ENCODE measurements at regions not wholly inside any gene's neighbourhood (a gene's known extent, or its start where the extent isn't known, plus 50 kb on each side); places are given as distances from the start of the nearest gene placed in this dataset.
"Not testable (repeated sequence)": the region's sequence is repeated elsewhere in the genome, so short reads cannot be mapped to it uniquely, and the experiment has no call there.

DNA sequence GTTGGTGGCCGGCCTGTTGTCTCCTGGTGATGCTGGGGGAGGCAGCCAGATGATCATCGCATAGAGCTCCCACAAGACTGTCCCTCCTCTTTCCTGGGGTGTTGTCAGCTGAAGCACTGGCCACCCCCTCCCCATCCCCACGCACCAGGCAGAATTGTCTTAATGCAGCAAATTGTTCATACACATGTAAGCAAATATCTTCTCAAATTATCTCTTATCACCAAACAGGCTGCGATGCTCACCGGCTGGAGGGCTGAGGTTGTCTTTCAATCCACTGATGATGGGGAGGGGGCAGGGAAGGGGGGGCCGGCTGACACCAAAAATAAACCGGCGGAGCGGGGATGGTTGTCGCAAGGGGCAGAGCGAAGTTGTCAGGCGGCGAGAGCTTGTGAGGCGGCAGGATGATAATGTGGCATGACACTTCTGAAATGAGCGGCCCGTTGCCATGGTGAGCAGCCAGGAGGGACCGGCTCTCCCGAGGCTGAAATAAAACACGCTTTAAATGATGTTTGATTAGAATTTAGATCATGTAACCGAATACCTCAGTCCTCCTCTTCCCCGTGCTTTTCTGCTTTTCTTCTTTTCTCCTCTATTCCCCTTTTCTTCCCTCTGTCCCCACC, 59.8 kb downstream of the MRM1 start:
- peak; percentile 63 for DNase-seq

DNA sequence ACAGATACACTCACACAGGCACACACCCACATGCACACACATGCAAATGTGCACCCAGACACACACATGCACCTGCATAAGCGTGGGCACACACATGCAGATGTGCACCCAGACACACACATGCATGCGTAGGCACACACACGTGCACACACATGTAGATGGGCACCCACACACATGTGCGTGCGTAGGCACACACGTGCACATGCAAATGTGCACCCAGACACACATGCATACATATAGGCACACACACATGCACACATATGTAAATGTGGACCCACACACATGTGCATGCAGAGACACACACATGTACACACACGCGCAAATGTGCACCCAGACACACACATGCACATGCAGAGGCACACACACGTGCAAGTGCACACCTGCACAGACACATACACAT, 60.3 kb downstream of the MRM1 start:
- DNase-seq = no peak

DNA sequence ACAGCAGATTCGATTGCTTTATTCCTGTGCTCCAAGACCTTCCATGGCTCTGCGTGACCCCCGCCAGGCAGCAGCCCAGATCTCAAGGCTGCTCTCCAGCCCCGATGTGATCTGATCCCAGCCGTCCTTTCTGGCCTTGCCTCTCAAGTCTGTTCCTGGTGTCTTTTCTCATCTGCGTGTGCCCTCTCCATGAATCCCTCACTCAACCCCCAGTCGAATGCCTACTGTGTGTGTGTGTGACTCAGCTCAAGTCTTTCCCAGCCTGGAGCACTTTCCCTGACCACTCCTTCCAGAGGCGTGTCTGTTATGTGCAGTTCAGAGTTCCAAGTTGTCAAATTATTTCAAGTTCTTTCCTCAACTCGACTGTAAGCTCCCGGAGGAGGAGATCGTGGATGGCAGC, 64.0 kb downstream of the MRM1 start:
- DNase-seq = no peak

DNA sequence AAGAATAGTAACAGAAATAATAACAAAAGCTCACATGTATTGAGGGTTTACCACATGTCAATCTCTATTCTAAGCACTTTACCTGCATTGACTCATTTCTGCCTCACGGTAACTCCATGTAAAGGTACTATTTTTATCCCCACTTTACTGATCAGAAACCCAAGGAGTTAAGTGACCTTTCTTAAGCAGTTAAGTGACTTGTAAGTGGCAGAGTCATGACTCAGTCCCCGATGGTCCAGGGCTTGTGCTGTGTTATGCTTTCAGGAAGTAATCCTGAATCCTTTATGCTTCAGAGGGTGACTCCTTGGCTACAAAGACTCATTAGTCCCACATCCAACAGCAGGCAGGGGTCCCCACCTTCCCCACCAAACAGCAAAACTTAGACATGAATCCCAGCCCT, 66.5 kb downstream of the MRM1 start:
- no peak for DNase-seq

DNA sequence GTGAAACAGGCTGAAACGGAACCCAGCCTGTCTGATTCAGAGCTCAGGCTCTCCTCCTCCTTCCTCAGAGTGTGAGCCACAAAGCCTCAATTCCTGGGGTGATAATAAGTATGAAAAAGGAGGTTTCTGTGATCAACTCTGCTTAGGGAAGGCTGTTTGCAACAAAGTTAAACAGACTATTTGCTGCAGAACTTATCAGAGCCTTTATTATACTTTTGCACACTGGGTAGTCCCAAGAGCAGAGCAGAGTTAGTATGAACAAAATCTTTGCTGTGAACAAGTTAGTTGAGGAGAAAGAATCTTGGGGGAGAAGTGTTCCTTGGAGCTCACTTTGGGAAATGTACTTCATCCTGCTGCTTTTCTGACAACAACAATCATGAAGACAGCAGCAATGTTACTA, 67.4 kb downstream of the MRM1 start:
- no peak for DNase-seq

DNA sequence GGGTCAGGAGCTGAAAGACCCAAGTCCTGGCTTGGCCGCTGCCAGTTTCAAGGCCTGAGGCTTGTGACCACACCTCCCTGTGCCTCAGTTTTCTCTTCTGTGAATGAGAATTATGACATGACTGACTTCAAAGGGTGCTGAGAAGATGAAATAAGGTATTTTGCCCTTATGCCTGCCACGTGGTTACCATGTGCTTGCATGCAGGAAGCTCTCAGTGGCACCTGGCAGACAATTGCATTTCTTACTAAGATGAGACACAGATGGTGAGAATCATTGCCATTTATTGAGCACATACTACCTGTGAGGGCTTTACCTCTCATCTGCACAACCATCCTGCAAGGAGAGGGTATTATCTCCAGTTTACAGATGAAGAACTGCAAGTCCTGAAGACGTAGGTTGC, 69.8 kb downstream of the MRM1 start:
- no peak for DNase-seq

DNA sequence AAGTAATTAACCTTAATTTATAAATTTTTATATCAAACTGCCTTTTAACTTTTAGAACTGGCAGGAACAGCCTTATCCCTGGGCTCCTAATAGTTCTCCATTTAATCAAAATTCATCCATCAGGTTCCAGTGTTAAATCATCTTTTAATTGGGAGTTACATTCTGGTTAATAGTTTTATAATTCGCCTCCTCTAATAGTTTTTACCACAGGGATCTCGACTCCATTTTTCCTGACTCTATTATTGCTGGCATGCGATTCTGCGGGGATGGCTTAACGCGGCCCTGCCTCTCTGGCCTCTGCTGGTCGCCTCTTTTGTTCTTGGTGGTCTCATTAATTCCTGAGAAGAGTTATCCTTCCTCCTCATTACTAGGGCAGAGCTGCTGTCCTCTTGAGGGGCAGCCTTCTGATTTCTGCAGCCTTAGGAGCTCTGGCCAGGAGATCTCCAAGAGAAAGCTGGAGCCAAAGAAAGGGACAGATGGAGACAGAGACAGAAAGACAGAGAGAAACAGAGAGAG, 71.1 kb downstream of the MRM1 start:
- DNase-seq = no peak

DNA sequence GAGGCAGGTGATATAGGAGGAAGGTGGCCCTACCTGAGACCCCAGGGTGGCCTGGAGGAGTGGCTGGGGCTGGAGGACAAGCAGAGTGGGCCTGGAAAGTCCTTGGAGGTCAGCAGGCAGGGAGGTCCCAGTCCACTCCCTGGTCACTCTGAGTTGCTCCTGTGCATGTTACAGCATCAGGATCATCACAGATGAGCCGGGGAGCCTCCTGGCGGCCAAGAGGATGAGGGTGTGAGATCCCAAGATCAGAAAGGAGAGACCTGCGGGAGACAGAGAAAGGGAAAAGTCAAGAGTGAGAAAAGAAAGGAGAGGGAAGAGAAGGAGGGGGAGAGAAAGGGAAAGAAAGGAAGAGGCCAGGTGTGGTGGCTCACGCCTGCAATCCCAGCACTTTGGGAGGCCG, 71.7 kb downstream of the MRM1 start:
- no peak for DNase-seq

DNA sequence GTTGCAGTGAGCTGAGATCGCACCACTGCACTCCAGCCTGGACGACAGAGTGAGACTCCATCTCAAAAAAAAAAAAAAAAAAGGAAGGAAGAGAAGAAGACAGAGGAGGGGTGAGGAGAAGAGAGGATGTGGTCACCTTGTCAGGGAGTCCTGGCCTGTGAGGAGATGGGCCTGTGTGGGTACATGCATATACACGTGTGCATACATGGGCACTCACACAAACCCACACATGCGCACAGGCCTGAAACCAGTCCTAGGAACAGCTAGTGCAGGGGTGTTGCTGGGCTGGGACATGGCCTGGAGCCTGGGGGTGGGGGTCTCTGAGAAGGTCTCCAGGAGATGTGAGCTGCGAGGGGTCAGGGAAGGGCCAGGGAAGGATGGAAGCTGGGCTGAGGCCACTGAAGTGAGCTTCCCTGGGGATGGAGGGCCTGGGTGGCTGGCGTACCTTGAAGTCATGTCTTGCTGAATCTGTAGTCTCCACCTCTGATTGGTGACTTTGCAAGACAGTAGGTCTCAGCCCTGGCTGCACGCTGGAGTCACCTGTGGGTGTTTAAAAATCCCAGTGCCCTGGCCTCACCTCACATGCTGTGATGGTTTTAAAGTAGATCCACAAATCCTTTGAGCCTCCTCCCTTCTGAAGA, 72.4 kb downstream of the MRM1 start:
- no peak for DNase-seq

DNA sequence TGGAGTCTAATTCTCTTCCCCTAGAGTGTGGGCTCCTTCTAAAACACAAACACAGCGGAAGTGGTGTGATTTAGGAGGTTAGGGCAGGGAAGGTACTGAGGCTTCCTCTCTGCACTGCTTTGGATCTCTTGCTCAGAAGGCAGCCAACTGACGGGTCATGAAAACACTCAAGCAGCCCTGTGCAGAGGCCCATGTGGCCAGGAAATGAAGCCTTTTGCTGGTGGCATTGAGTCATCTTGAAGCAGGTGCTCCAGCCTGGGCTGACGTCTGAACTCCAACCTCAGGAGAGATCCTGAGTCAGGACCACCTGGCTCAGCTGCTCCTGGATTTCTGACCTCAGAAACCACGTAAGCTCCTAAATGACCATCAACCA, 72.9 kb downstream of the MRM1 start:
- no peak for DNase-seq

DNA sequence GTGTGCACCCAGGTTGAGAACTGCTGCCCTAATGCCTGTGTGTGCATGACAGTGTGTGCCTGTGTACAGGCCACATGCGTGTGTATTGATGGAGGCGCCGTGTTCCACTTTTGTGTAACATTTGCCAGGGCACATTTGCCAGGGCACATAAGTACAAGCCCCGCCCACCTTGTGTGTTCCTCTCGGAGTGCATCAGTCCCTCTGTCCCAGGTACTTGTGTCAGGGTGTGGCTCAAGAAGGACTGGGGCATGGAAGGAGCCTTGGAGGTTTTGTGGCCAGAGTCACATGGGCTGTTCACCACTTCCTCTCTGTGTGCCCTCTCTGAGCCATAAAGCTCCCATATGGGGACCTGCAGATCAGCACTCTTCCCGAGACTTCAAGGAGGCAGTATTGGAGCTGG, 73.9 kb downstream of the MRM1 start:
- DNase-seq = no peak

DNA sequence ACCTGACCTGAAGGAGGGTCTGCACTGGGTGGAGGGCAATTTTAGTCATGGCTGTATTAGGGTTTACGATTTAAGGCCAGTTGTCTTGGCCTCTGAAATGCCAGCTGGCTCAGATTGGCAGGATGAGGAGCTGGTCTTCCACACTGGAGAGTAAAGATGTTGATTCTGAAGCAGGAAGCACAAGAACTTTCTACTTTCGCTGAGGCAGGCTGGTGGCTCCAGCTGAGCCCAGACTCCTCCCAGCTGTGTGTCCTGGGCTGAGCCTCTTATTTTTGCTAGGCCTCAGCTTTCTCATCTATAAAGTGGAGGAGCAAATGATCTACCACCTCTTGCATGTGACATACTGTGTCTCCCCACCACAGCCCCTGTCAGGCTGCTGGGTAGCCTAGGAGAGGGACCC, 74.4 kb downstream of the MRM1 start:
- no peak for DNase-seq

DNA sequence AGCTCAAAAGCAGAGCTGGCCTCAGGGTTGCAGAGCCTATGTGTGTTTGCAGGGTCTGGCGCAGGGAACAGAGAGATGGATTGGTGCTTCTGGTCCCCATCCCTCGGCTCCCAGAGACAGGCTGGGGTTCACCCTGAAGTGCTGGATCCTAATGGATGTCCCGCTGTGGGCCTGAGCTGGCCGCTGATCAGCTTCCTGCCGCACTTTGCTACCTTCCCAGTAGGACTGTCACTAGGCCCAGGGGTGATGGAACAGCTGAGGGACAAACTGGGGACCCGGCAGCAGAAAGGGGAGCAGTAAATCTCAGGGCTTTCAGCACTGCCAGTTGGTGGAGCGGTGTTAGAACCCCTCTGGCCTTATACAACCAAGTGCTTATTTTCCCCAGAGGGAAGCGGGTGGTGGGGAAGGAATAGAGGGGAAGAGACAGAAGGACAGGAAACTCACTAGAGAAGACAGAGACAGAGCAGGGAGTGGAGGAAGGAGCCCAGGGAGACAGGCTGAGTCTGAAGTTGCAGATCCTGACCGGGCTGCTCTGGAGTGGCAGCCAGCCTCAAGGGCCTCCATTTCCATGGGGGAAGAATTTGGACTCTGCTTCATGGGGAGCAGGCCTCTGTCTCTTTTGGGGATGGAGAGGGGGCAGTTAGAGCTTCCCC, 78.6 kb downstream of the MRM1 start:
- no peak for DNase-seq

DNA sequence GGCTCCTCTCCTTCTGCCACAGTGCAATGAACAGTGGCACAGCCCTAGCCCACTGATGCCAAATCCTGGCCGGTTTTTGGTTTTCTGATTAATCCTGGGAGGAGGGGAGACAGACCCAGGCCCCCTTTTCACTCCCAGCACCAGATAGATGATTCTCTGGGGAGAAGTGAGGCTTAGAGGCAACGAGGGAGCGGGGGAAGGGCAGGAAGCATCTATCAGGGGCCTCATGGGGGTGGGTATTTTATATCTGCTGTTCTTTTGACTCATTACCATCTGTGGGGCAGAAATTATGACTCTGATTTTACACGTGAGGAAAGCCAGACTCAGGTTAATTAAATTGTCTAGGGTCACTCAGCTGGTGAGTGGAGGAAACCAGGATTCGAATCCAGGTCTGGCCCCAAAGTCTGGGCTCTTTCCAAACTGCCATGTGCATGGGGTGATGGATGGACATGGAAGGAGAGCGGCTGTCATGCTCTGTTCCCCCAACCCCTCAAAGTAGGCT, 79.4 kb downstream of the MRM1 start:
- DNase-seq = no peak

DNA sequence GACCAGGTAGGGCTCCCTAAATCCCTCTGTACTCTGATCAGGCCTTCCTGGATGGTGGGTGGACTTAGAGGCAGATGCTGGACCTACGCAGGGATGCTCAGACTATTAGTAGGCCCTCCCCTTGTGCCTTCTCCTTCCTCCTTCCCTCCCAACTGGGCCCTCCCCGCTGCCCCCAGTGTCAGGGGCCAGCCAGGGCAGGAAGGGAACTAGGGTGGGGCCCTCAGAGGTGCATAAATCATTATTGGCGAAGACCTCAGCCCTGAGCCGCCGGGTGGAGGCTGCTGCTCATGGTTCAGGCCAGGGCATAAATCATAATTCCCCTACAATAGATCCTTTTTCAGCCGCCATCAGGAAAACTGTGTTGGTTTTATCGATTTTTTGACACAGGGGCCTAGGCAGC, 81.4 kb downstream of the MRM1 start:
- DNase-seq = no peak

DNA sequence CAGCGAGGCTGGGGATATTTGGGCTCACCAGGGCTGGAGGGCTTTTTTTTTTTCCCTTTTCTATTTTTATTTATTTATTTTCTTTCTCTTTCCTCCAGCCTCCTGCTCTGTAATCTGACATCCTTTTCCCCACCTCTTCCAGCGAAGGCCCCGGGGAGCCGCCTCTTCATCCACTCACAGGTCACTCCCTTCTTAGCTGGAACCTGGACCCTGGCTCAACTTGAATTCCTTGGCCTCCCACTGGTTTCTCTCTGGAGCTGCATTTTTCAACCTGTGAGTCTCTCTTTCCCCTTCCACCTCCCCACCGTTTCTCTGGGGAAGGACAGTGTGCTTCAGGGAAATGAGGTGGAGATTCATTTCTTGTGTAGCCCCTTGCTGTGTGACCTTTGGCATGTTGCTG, 82.0 kb downstream of the MRM1 start:
- DNase-seq = no peak

DNA sequence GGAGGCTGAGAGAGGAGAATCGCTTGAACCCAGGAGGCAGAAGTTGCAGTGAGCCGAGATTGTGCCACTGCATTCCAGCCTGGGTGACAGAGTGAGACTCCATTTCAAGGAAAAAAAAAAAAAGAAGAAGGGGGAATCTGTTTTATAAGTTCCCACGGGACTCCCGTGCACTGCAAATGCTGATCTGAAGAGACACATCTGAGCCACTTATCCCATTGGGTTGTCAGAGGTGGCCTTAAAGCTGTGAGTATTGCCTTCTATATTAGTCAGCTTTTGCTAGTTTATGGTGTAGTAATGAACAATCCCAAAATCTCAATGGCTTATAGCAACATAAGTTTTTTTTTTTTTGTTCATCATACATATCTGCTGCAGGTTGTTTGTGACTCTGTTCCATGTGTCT, 82.8 kb downstream of the MRM1 start:
- DNase-seq = no peak

DNA sequence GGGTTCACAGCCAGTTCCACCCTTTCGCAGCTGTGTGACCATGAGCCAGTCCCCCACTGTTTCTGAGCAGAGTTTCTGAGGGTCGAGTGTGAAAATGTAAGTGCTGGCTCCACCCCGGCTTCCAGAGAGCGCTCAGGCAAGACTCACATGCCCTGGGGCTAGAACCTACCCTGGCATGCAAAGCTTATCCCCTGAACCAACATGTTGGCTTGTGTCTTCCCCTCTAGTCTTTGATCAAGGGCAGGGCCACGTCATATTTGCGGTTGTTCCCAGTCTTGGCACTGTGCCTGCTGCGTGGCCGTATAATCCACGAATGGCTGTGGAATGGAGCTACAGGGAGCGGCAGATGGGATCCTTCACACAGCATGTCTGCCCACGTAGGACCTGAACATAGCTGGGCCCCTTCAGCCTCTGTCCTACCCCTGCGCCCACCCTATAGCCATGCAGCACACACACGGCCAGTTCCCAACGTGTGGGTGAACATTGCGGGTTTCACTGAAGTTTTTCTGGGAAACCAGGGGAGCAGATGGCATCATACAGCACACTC, 84.8 kb downstream of the MRM1 start:
- DNase-seq = no peak

DNA sequence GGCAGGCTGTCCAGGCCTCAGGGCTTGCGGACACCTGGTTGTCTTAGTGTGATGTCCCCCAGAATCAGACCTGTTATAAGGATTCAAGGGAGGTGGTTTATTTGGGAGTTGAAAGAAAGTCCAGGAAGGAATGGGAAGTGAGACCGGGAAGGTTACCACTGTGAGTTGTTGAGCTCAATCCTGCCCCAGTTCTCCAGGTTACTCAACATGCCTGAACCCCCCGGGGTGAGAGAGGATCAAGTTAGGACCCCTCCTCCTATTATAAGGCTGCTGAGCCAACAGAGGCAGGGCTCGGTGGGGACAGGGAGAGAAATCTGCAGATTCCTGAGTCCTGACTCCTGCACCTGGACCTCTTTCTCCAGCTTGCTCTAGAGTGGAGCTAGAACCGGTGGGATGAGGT, 86.4 kb downstream of the MRM1 start:
- no peak for DNase-seq

DNA sequence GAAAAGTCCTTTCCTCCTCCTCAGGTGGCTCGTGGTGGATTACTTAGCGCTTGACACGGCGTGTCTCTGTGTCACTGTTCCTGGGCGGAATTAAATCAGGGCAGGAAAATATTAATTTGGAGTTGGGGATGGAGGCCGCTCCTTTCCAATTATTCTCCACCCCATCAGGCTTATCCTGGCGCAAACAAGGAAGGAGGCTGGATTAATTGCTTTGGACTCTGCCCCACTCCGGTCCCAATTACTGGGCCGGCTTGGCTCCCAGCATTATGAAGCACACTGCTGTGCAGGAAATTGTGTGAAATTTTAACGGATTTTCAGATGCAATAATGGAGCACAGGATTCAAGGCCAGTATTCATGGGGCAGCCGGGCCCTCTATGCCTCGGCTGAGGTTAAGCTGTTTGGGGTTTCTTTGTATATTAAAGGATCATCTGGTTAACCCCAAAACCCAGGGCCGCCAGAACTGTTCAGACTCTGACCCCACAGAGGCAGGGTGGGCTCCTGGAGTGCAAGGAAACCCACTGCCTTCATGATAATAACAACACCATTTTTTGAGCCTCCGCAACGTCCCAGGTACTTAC, 87.8 kb downstream of the MRM1 start:
- no peak for DNase-seq

DNA sequence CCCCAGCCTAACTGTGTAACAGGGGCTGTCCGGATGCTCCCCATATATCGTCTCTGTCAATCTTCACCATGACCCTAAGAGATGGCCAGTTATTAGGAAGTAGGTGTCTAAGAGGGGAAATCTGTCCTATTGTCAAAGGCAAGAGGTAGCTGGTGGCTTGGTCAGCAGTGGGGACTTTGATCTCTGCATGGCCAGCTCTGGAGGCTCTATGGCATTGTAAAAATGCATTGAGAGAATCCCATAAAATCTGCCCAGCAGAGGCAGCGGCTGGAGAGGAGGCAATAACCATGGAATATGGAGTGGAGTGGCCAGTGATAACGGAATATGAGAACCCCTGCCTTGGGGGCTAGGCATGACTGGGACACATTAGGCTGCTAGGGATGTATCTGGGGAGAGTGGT, 88.8 kb downstream of the MRM1 start:
- DNase-seq = no peak

DNA sequence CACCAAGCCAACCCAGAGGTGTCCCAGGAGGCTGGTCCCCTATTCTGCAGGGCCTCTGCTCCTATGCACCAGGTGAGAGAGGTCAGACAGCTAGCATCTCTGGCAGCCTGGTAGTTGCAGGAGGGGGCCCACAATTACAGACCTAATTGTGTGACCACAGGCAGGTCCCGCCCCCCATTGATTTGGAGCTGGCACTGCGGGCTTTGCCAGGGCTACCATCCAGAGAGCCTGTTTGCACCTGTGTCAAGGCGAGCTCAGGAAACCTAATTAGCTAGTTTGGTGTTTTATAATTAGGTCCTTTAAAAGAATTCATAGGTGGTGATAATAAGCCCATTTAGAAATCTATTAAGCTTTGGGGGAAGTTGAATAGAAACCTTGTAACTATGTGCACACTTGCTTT, 90.2 kb downstream of the MRM1 start:
- peak; percentile 64 for DNase-seq

DNA sequence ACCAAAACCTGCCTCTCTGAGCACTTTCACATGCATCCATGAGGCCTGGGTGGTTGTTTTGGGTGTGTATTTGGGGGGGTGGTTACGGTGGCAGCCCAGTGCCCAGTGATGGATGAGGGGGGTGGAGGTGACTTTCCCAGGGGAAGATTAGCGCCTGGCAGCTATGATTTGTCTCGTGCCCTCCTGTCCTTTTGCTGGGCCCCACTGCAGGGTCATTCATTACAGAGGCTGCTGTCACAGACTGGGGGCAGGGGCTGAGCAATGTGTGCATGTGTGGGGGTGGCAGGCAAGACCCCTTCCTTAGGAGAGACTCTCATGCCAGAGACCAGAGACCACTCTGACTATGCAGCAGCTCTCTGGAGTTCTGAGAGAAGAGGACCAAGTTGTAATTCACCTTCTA, 93.7 kb downstream of the MRM1 start:
- DNase-seq = no peak

DNA sequence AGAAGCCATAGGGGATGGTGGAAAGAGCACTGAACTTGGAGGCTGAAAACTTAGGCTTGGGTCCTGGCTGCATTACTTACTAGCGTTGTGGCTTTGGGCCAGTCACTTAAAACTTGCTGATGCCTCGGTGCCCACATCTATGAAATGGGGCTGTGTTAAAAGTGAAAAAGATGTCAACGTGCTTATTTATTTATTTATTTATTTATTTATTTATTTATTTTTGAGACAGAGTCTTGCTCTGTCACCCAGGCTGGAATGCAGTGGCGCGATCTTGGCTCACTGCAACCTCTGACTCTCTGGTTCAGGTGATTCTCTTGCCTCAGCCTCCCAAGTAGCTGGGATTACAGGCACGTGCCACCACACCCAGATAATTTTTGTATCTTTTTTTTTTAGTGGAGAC, 94.3 kb downstream of the MRM1 start:
- not testable (repeated sequence) for DNase-seq

Measured in NCI-H1092 (cell line).